Natural killer cell (primary cell): ENCODE measurements at regions not wholly inside any gene's neighbourhood (a gene's known extent, or its start where the extent isn't known, plus 50 kb on each side); places are given as distances from the start of the nearest gene placed in this dataset.

Experiments used
- ATAC-seq, 3 donors: fragments of 150-1000 bp in 2 of 3; fragments of 200-7000 bp in 1 of 3; cut with Tn5 transposase; 1 replicate in 1 of 3; 2 replicates in 2 of 3; pipeline ENCODE4 v1.10.0; 2021; ENCODE audit warnings: mild to moderate bottlenecking in 2 of 3, moderate library complexity in 2 of 3
- DNase-seq, 2 donors: peaks; one replicate each; pipeline versions ENCODE4 v3.0.0 to v3.0.0-alpha.2; 2013 to 2021; ENCODE audit warnings: mixed read lengths in 1 of 2
- H3K27ac ChIP-seq: one replicate; pipeline ENCODE4 v1.5.1; 2013; ENCODE audit warnings: mild to moderate bottlenecking, low read length
- H3K27me3 ChIP-seq: one replicate; pipeline ENCODE4 v1.6.1; 2013; ENCODE audit warnings: low read length; ENCODE audit not compliant: control insufficient read depth, insufficient read depth
- H3K36me3 ChIP-seq: one replicate; pipeline ENCODE4 v1.6.1; 2013; ENCODE audit warnings: low read length; ENCODE audit not compliant: control insufficient read depth, insufficient read depth
- H3K4me1 ChIP-seq: one replicate; pipeline ENCODE4 v1.6.1; 2013; ENCODE audit warnings: low read length; ENCODE audit not compliant: control insufficient read depth, insufficient read depth
- H3K4me3 ChIP-seq: one replicate; pipeline ENCODE4 v1.5.1; 2013; ENCODE audit warnings: low read length
- H3K9me3 ChIP-seq: one replicate; pipeline ENCODE4 v1.6.1; 2013; ENCODE audit warnings: low read length; ENCODE audit not compliant: control insufficient read depth, insufficient read depth
- H3K27ac Mint-ChIP-seq, 2 donors: one replicate each; pipeline ENCODE4 v1.8.0; 2022; ENCODE audit warnings: mild to moderate bottlenecking in 2 of 2, mixed read lengths in 2 of 2, moderate library complexity in 1 of 2
- H3K27me3 Mint-ChIP-seq, 2 donors: one replicate each; pipeline ENCODE4 v1.8.0; 2022; ENCODE audit warnings: low read depth in 2 of 2, mixed read lengths in 2 of 2
- H3K36me3 Mint-ChIP-seq: one replicate; pipeline ENCODE4 v1.8.0; 2022; ENCODE audit warnings: mixed read lengths
- H3K4me1 Mint-ChIP-seq, 2 donors: one replicate each; pipeline ENCODE4 v1.8.0; 2022; ENCODE audit warnings: mixed read lengths in 2 of 2
- H3K4me3 Mint-ChIP-seq: one replicate; pipeline ENCODE4 v1.8.0; 2022; ENCODE audit warnings: mild to moderate bottlenecking, moderate library complexity, mixed read lengths
- H3K9me3 Mint-ChIP-seq, 2 donors: one replicate each; pipeline ENCODE4 v1.8.0; 2022; ENCODE audit warnings: mixed read lengths in 2 of 2
- CTCF ChIP-seq: fragments of 200-600 bp; IDR thresholded peaks from one replicate; pipeline ENCODE4 v1.8.0; 2022; ENCODE audit warnings: antibody characterized with exemption
- WGBS: methylation state at CpG from one replicate; pipeline ENCODE4 v1.1.7; 2013; ENCODE audit warnings: missing lambda C conversion rate; ENCODE audit not compliant: insufficient coverage; 5-methylcytosine and 5-hydroxymethylcytosine counted together
- intact Hi-C: fragments of 100-400 bp; cut with micrococcal nuclease; formaldehyde crosslinking; loops from one replicate; pipeline ENCODE4 v1.14.2; 2022

GRCh38 chr13:71382285-71382684 is 484.7 kb downstream of the DACH1 start:
- no peaks in the 10 kb centered on the region for H3K4me1 Mint-ChIP-seq
- Histone ChIP-seq H3K27me3 (no peaks in the 10 kb centered on the region), H3K36me3 (no peaks in the 10 kb centered on the region), H3K4me1 (no peaks in the 10 kb centered on the region), H3K9me3 (no peaks in the 10 kb centered on the region), H3K27ac (no peak overlapping the region), H3K4me3 (no peak overlapping the region)
- intact Hi-C loops, result no loop called here
- H3K4me3 Mint-ChIP-seq, result no peak overlapping the region
- no peaks in the 10 kb centered on the region for H3K36me3 Mint-ChIP-seq
- no peak overlapping the region for H3K27ac Mint-ChIP-seq
- no peak for TF ChIP-seq CTCF
- H3K27me3 Mint-ChIP-seq, result no peaks in the 10 kb centered on the region
- WGBS, result 100% methylated on average over 2 of the region's 4 CpGs
- DNase-seq (no peak), ATAC-seq (no peak)
- H3K9me3 Mint-ChIP-seq, result peaks cover 0 to 6% of the 10 kb centered on the region in 2 donors

- Mint-ChIP-seq H3K27ac (no peak overlapping the region), H3K27me3 (no peaks in the 10 kb centered on the region), H3K4me3 (no peak overlapping the region), H3K4me1 (no peaks in the 10 kb centered on the region), H3K36me3 (no peaks in the 10 kb centered on the region), H3K9me3 (peaks cover 2 to 10% of the 10 kb centered on the region in 2 donors)
- Histone ChIP-seq H3K27ac (no peak overlapping the region), H3K36me3 (no peaks in the 10 kb centered on the region), H3K27me3 (no peaks in the 10 kb centered on the region), H3K4me3 (no peak overlapping the region), H3K4me1 (no peaks in the 10 kb centered on the region), H3K9me3 (no peaks in the 10 kb centered on the region)
- no peak for ATAC-seq
- 50% methylated on average over 1 of the region's 2 CpGs for WGBS
- intact Hi-C loops, result no loop called here
- no peak for DNase-seq
- TF ChIP-seq CTCF, result no peak
Observed at GRCh38 chr13:71380191-71380590, 486.8 kb downstream of the DACH1 start.

GRCh38 chr13:71378961-71379905 is 487.8 kb downstream of the DACH1 start:
- H3K9me3 ChIP-seq, result no peaks in the 10 kb centered on the region
- WGBS, result 15% methylated on average over 2 of the region's 5 CpGs
- no peaks in the 10 kb centered on the region for H3K27me3 ChIP-seq
- intact Hi-C loops, result no loop called here
- no peak overlapping the region for H3K4me3 Mint-ChIP-seq
- H3K36me3 Mint-ChIP-seq, result no peaks in the 10 kb centered on the region
- ATAC-seq, result no peak
- H3K9me3 Mint-ChIP-seq, result peaks cover 2 to 9% of the 10 kb centered on the region in 2 donors
- H3K27ac ChIP-seq, result no peak overlapping the region
- no peaks in the 10 kb centered on the region for H3K36me3 ChIP-seq
- H3K27ac Mint-ChIP-seq, result no peak overlapping the region
- no peaks in the 10 kb centered on the region for H3K4me1 ChIP-seq
- no peak overlapping the region for H3K4me3 ChIP-seq
- no peaks in the 10 kb centered on the region for H3K27me3 Mint-ChIP-seq
- no peaks in the 10 kb centered on the region for H3K4me1 Mint-ChIP-seq
- DNase-seq, result no peak
- TF ChIP-seq CTCF, result no peak
